A549 (cell line): ENCODE measurements at regions not wholly inside any gene's neighbourhood (a gene's known extent, or its start where the extent isn't known, plus 50 kb on each side); places are given as distances from the start of the nearest gene placed in this dataset.

Experiments
- CBX8 ChIP-seq: fragments of 200-600 bp; sonication (generic); IDR thresholded peaks from 2 replicates; pipeline ENCODE4 v1.6.1; 2016
- CTCF ChIP-seq: fragments of >200 bp; sonication (Bioruptor Twin); formaldehyde crosslinking; IDR thresholded peaks from 3 replicates; pipeline ENCODE4 v1.5.1; 2016
- EP300 ChIP-seq, 2 experiments: fragments of >200 bp; sonication (Bioruptor Twin); formaldehyde crosslinking; IDR thresholded peaks; 2 replicates in 1 of 2; 3 replicates in 1 of 2; pipeline ENCODE4 v1.6.1; 2016 to 2017
- HMGXB4 ChIP-seq: fragments of 250-450 bp; sonication (Bioruptor Pico); IDR thresholded peaks from 2 replicates; pipeline ENCODE4 v1.5.0; 2021; ENCODE audit warnings: mild to moderate bottlenecking, moderate library complexity, borderline replicate concordance
- KDM1A ChIP-seq: fragments of 200-600 bp; sonication (generic); IDR thresholded peaks from 2 replicates; pipeline ENCODE4 v1.6.1; 2016; ENCODE audit warnings: low read depth, mild to moderate bottlenecking
- MAFK ChIP-seq: fragments of 450-650 bp; IDR thresholded peaks from 2 replicates; pipeline ENCODE4 v1.6.1; 2014; ENCODE audit not compliant: partially characterized antibody
- MAX ChIP-seq: IDR thresholded peaks from 2 replicates; pipeline ENCODE4 v1.6.1; 2012
- POLR2A ChIP-seq: IDR thresholded peaks from 2 replicates; pipeline ENCODE4 v1.6.1; 2012; ENCODE audit warnings: mild to moderate bottlenecking, low read length
- RCOR1 ChIP-seq: fragments of 150-350 bp; IDR thresholded peaks from 2 replicates; pipeline ENCODE4 v1.6.1; 2014; ENCODE audit warnings: antibody characterized with exemption, low read length, low read depth
- REST ChIP-seq: fragments of 200-600 bp; sonication (generic); IDR thresholded peaks from 2 replicates; pipeline ENCODE4 v1.6.1; 2016; ENCODE audit warnings: antibody characterized with exemption, mild to moderate bottlenecking, moderate library complexity
- SREBF2 ChIP-seq: fragments of 450-650 bp; IDR thresholded peaks from 2 replicates; pipeline ENCODE4 v1.6.1; 2014; ENCODE audit warnings: mild to moderate bottlenecking, moderate library complexity
- TF ChIP-seq, protein P1 (sequence below): fragments of >200 bp; sonication (Bioruptor Twin); formaldehyde crosslinking; IDR thresholded peaks from 3 replicates; pipeline ENCODE4 v1.6.1; 2016

- TF ChIP-seq MAX (no peak), KDM1A (no peak), EP300 (IDR thresholded peaks at IDR 0.05) (no peak), CTCF (no peak), SREBF2 (no peak), CBX8 (no peak), HMGXB4 (no peak), MAFK (no peak), REST (no peak), POLR2A (no peak), RCOR1 (no peak)
- TF ChIP-seq, protein P1, sequence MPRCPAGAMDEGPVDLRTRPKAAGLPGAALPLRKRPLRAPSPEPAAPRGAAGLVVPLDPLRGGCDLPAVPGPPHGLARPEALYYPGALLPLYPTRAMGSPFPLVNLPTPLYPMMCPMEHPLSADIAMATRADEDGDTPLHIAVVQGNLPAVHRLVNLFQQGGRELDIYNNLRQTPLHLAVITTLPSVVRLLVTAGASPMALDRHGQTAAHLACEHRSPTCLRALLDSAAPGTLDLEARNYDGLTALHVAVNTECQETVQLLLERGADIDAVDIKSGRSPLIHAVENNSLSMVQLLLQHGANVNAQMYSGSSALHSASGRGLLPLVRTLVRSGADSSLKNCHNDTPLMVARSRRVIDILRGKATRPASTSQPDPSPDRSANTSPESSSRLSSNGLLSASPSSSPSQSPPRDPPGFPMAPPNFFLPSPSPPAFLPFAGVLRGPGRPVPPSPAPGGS, result no peak
Measured at GRCh38 chr10:78290131-78290750, 256.6 kb downstream of the RPS24 start.
